ENCODE measurements at regions not wholly inside any gene's neighbourhood (a gene's known extent, or its start where the extent isn't known, plus 50 kb on each side); places are given as distances from the start of the nearest gene placed in this dataset.
"Not testable (repeated sequence)": the region's sequence is repeated elsewhere in the genome, so short reads cannot be mapped to it uniquely, and the experiment has no call there.

- not testable (repeated sequence) for DNase-seq (ENCODE audit: low read depth in 1 of 2, low spot score in 1 of 2)
Observed at GRCh38 chr9:39663713-39664112, 308.2 kb downstream of the SPATA31A1 start.

GRCh38 chr9:39665020-39665419 lies 309.6 kb downstream of the SPATA31A1 start:
- not testable (repeated sequence) for DNase-seq (ENCODE audit: low read depth in 1 of 2, low spot score in 1 of 2)

- not testable (repeated sequence) for DNase-seq (ENCODE audit: low read depth in 1 of 2, low spot score in 1 of 2)
Observed at GRCh38 chr9:39674437-39675210, 319.2 kb downstream of the SPATA31A1 start.

GRCh38 chr9:39675211-39675553 lies 319.7 kb downstream of the SPATA31A1 start:
- DNase-seq (ENCODE audit: low read depth in 1 of 2, low spot score in 1 of 2), result not testable (repeated sequence)

- not testable (repeated sequence) for DNase-seq (ENCODE audit: low read depth in 1 of 2, low spot score in 1 of 2)
Observed at GRCh38 chr9:39678534-39679263, 323.2 kb downstream of the SPATA31A1 start.

- not testable (repeated sequence) for DNase-seq (ENCODE audit: low read depth in 1 of 2, low spot score in 1 of 2)
Observed at GRCh38 chr9:39680694-39681401, 325.4 kb downstream of the SPATA31A1 start.

GRCh38 chr9:39728862-39729261 lies 373.4 kb downstream of the SPATA31A1 start:
- not testable (repeated sequence) for DNase-seq (ENCODE audit: low read depth in 1 of 2, low spot score in 1 of 2)

- not testable (repeated sequence) for DNase-seq (ENCODE audit: low read depth in 1 of 2, low spot score in 1 of 2)
Observed at GRCh38 chr9:39744898-39745297, 389.4 kb downstream of the SPATA31A1 start.

GRCh38 chr9:39775570-39775969 lies 420.1 kb downstream of the SPATA31A1 start:
- DNase-seq (ENCODE audit: low read depth in 1 of 2, low spot score in 1 of 2), result not testable (repeated sequence)

- peak in 1 of 2 donors; percentile 2 for DNase-seq (ENCODE audit: low read depth in 1 of 2, low spot score in 1 of 2)
Observed at GRCh38 chr9:39791356-39791755, 435.9 kb downstream of the SPATA31A1 start.

GRCh38 chr9:39797935-39798334 lies 442.5 kb downstream of the SPATA31A1 start:
- DNase-seq (ENCODE audit: low read depth in 1 of 2, low spot score in 1 of 2), result not testable (repeated sequence)

GRCh38 chr9:39799252-39799651 lies 443.8 kb downstream of the SPATA31A1 start:
- not testable (repeated sequence) for DNase-seq (ENCODE audit: low read depth in 1 of 2, low spot score in 1 of 2)

- not testable (repeated sequence) for DNase-seq (ENCODE audit: low read depth in 1 of 2, low spot score in 1 of 2)
Observed at GRCh38 chr9:39802561-39802960, 447.1 kb downstream of the SPATA31A1 start.

GRCh38 chr9:39809401-39810226 lies 454.1 kb downstream of the SPATA31A1 start:
- DNase-seq (ENCODE audit: low read depth in 1 of 2, low spot score in 1 of 2), result peak; percentile 23 to 30

- DNase-seq (ENCODE audit: low read depth in 1 of 2, low spot score in 1 of 2), result not testable (repeated sequence)
Observed at GRCh38 chr9:39810401-39810800, 454.9 kb downstream of the SPATA31A1 start.

GRCh38 chr9:39811615-39812014 lies 456.1 kb downstream of the SPATA31A1 start:
- not testable (repeated sequence) for DNase-seq (ENCODE audit: low read depth in 1 of 2, low spot score in 1 of 2)

GRCh38 chr9:39828457-39828856 lies 473.0 kb downstream of the SPATA31A1 start:
- not testable (repeated sequence) for DNase-seq (ENCODE audit: low read depth in 1 of 2, low spot score in 1 of 2)

Data from stimulated activated CD4-positive, alpha-beta T cell treated with anti-CD3 and anti-CD28 coated beads, Interleukin-15, amount 100 ng/mL, for 1 hour (primary cell).